Muscle of arm (tissue), 1 donor: ENCODE measurements at regions not wholly inside any gene's neighbourhood (a gene's known extent, or its start where the extent isn't known, plus 50 kb on each side); places are given as distances from the start of the nearest gene placed in this dataset.
A peak's percentile ranks its signal among the peaks of the same experiment; 100 is the strongest.
"Not testable (repeated sequence)": the region's sequence is repeated elsewhere in the genome, so short reads cannot be mapped to it uniquely, and the experiment has no call there.

Source experiments
- DNase-seq: peaks from one replicate; pipeline ENCODE4 v3.0.0-alpha.2; 2013

GRCh38 chr16:80258407-80258806 lies 282.4 kb upstream of the DYNLRB2 start:
- no peak for DNase-seq

- no peak for DNase-seq
Observed at GRCh38 chr16:80254970-80255369, 285.8 kb upstream of the DYNLRB2 start.

DNA sequence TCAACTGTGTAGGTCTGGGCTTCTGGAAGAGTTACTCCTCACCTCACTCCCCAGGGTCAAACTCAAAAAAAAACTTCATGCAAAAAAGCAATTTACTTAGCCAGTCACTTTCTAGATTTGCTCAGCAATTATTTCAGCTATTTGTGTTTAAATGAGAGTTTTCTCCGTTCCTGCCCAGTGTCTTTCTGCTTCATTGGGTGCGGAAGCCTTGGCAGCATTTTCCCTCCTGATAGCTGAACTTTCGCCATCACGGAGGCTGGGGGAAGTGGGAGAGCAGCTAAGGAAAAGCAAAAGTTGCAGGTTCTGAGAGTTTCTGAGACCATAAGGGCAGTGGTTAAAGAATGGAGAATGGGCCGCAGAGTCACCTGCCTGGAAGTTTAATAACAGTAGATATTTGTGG lies 287.1 kb upstream of the DYNLRB2 start:
- no peak for DNase-seq

- no peak for DNase-seq
Observed at GRCh38 chr16:80250381-80250780, 290.4 kb upstream of the DYNLRB2 start.

GRCh38 chr16:80243303-80243702 lies 297.5 kb upstream of the DYNLRB2 start:
- not testable (repeated sequence) for DNase-seq

GRCh38 chr16:80242279-80242678 lies 298.5 kb upstream of the DYNLRB2 start:
- DNase-seq, result not testable (repeated sequence)

DNA sequence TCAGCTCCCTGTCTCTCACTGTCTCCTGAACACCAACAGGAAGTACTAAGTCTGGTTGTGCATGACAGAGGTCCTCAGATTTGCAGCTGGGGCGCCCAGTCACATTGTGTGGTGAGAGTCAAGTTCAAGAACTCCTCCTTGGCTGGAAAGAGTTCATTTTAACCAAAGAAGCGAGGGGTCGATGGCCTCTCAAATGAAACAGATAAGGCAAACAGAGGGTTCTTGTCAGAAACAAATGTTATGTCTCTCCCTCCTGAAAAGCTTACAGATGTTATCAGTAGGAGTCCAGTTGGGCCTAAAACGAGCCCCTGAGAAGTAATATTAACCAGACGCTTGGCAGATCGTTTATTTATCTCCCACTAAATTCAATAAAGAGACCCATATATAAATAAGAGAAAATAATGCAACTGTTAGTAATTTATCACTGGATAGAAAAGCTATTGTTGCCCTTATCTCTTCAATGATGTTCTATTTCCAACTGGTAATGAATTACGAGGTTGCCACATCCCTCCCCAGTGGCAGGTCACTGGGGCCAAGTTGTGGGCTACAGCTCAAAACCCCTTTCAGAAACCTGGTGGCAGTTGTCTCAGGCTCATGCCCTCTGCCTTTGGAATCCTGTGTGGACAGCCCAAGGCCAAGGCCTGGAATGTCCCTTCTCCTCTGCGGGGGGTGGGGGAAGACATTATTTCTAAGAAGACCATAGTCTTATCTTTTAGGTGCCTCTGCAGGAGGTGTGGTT lies 307.5 kb upstream of the DYNLRB2 start:
- no peak for DNase-seq

- no peak for DNase-seq
Observed at GRCh38 chr16:80231888-80232287, 308.9 kb upstream of the DYNLRB2 start.

- no peak for DNase-seq
Observed at GRCh38 chr16:80231121-80231520, 309.7 kb upstream of the DYNLRB2 start.

DNA sequence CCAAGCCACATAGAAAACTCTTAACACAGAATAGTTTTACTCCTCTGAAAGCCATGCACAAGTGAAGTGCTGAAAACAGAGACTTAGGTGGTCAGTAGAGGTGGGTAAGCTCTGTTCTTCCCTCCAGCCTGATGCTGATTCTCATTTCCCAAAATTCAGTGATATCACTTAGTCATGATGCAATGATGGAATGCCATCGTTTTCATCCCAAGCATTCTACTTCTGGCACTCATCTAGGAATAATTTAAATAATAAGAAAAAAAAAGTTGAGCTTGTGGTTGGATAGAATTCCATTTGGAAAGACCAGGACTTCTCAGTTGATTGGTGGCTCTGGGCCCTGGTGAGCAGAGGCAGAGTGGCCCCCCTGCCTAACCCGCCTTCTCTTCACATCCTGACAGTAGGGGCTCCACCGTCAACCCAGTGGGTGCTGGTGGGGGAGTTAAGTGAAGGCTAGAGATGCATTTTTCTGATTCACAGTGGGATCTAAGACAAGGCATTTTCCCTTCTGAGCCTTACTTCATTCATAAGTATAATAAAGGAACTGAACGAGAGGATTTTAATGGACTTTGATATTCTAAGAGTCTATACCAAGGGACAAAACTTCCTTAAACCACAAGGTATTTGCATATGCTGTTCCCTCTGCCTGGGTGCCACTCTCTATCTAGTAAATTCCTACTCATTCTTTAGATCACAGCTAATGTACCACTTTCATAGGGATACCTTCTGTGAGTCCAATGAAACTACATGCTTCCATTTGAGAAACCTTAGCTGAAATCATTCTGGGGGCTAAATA lies 310.3 kb upstream of the DYNLRB2 start:
- no peak for DNase-seq

DNA sequence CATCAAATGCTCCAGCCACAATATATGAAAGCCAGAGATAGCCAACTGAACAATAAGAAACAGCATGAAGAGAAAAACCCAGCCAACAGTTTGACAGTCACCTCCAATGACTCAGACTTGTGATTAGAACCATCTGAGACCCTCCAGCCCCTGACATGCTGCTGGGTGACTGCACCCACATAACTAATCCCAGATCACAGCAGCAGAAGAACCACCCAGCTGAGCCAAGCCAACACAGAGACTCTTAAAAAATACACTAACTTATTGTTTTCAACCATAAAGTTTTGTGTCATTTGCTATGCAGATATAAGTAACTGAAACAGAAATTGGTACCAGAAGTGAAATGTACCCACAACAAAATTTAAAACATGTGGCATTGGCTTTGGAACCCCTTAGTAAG lies 314.3 kb upstream of the DYNLRB2 start:
- no peak for DNase-seq

DNA sequence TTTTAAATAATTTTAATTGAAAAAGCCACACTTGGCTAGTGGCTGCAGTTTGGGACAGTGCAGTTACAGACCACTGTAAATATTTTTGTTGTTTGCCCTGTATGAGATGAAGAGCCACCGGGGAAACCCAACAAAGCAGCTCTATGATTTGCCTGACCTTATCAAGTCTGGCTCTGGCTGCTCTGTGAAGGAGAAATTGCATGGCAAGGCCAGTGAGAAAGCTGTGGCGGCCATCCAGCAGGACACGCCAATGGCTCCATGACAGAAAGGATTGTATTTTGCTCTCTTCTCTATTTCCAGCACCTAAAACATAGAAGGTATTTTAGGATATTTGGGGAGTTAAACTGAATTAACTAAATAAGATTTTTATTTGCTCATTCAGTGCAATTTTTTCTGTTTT lies 330.0 kb upstream of the DYNLRB2 start:
- DNase-seq, result no peak

DNA sequence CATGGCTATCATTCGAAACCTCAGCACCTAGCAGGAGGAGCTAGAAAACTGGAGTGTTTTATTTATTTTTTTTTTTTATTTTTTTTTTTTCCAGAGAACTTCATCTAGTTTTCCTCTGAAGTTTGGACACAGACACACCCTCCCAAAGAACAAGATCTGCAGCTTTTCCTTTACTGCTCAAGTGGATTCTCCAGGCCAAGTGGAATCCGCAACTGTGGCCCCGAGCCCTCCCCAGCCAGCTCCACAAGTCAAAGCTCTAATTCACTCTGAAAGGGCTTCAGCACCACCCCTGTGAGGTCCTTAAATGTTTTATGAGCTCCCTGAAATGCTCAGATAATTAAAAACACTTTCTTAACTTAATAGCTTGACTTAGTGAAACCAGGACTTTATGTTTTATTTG lies 332.1 kb upstream of the DYNLRB2 start:
- DNase-seq, result no peak

DNA sequence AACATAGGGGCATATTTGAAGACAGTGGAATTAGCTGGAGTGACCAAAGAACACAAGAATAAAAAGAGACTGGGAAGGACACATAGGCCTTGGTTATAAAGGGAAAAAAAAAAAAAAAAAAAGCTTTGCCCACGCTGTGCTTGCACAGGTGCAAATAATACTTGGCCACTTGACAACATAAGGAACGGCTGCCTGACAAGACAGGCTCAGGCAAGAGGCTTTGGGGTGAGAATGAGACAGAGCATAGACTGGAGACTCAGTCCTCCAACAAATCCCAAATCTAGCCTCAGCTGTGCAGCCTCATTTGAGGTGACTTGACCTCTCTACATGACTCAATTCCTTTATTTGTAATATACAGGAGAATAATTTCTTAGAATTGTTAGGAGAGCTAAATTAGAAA lies 332.8 kb upstream of the DYNLRB2 start:
- DNase-seq, result no peak

DNA sequence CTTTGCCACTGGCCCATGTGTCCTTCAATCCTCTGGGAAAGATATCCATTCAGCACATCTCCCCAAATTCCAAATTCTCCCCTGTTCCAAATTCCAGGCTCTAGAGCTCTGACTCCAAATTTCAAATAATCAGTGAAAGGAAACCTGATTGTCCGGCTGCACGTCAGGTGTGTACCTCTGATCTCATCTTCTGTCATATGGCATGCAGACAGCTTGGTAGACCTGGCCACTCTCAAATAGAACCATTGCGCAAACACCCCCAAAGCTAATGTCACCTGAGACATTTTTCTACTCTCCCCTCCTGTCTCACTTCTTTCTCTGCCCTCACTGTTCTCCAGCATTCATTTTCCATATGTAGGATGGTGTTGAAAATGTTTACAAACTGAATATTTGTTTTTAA lies 337.0 kb upstream of the DYNLRB2 start:
- DNase-seq, result no peak

DNA sequence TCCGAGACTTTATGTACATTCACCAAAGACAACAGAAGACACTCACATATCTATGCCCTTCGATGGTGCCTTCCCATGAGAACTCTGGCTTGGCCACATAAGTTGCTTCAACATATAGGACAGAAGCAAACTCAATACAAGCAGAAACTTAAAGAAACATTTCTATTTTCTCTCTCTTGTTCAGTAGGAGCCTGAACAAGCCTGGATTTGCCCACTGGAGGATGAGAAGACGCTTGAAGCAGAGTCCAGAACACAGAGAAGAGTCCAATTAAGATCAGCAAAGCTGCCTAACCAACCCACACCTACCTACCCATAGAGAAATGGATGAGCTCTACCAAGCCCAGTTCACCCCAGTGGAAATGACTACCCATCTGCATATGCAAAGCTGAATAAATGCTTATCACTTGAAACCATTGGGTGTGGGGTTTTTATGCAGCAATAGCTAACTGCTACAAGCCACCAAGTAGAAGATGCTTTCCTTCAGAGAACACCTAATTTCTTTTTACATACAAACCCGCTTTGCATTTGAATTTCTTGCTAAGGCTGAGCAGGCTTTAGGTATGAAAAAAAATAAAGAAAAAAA lies 337.9 kb upstream of the DYNLRB2 start:
- no peak for DNase-seq

DNA sequence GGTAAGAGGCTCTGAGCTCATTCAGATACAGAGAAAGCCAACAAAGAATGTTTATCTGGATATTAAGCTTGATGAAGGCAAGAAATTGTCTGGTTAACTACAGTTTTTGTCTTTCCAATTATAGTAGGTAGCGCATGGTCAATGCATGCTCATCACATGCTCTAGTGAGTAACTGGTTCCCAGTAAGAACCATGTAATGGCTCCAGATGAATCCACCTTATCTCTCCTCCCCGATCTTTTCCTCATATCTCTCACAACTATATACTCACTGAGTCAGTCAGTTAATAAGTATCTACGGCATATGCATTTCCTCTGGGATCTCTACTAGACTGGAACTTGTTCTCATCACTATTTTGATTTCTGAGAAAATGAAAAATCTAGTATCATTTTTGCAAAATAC lies 340.7 kb upstream of the DYNLRB2 start:
- DNase-seq, result no peak

DNA sequence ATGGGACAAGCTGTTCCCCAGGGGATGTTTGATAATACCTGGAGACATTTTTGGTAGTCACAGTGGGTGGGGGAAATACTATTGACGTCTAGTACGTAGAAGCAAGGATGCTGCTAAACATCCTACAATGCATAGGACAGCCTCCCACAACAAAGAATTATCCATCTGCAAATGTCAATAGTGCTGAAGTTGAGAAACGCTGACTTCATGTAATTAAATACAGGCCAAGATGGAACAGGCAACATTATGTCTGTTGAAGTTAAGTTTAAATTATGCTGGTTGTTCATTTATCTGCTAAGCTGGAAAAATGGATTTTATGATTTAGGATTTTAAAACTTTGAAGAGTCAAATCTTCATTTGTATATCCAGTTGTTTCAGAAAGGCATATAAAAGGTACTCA lies 341.2 kb upstream of the DYNLRB2 start:
- DNase-seq, result no peak

DNA sequence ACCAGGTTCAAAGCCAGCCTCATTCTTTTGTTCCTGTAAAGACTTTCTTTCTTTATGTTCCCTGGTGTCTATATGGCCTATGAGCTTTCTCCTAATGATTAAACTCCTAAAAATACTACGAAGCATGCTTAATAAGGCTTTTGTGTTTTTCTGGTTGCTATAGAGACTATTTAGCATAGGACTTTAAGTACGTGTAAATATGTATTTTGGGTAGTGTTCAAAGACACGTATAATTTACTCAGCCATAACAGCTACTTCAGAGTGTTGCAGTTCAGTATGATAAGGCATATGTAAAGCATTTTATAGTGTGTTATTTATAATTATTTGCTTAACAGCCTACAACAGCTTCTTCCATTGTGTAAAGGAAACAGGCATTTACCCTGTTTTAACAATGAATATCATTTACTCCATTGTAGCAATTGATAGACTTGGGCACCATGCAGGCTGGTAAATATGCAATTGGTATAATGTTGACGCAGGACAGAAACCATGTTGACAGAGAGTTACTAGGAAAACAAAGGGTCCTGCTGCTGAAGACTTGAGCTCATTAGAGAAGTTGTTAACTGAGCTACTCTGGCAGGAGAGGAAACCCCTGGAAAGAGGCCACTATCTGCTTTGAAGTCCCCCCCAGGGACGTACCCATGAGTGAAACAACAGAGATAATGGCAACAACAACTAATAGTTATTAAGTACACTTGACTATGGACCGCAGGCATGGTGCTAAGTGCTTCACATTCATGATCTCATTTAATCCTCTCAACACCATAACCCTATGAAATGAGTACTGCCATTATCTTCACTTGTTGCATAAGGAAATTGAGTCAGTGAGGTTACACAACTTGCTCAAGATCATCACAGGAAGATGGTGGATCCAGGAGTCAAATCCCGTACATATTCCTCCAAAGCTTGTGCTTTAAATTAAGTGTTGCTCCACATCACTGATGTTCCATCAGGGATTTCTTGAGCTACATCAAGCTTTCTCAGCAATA lies 342.2 kb upstream of the DYNLRB2 start:
- no peak for DNase-seq

DNA sequence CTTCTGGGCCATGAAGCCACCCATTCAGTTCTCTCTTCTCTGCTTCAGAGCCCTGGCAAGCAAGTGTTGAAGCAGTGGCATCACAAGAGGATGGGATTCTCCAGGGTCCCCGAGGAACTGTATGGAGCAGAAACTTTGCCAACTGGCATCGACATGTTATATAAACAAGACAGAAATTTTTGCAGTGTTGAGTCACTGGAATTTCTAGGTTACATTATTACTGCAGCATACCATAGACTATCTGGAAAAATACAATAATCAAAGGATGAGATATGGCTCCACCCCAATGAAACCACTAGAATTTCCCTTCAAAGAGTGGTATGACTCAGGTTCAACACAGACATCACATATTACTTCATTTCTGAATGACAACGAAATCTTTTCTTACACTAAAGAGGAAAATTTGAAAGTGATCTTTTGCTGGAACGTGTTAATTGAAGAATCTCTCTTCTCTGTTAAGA lies 343.0 kb upstream of the DYNLRB2 start:
- DNase-seq, result peak; percentile 36

DNA sequence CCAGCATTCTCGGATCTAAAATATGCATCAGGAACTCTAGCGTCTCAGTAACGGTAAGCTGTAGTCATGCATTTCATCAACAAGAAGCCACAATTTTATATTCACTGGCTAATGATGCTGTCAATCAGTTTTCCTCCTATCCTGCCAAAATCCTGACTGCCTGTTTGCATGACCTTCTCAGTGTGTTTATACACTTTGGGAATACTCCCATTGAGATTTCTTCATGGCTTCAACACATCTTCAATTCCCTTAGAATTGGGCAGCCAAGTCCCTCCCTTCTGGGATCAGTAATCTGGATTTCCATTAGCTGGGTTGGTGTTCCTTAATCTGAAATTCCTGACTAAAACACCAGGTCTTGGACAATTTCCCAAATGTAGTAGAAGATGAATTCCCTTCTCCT lies 348.9 kb upstream of the DYNLRB2 start:
- DNase-seq, result no peak
